ENCODE measurements at regions not wholly inside any gene's neighbourhood (a gene's known extent, or its start where the extent isn't known, plus 50 kb on each side); places are given as distances from the start of the nearest gene placed in this dataset.

DNA sequence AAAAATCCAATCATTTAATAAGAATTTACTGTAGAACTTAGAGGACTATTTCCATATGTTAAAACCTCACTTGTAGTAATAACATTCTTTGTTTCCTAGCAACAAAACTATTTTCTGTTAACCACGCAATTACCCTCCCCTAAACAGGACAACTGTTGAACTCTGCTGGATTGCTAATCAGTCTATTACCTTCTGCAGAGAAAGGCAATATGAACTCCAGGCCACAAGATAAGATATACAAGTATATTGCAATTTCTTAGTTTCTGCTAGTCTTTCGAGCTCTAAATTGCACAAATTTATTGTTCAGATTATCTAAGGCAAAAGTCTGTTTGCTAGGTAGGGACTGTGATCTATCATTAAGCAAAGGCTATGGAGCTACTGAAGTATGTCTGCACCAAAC is 920.1 kb upstream of the LRRN3 start:
- TF ChIP-seq, protein P1, sequence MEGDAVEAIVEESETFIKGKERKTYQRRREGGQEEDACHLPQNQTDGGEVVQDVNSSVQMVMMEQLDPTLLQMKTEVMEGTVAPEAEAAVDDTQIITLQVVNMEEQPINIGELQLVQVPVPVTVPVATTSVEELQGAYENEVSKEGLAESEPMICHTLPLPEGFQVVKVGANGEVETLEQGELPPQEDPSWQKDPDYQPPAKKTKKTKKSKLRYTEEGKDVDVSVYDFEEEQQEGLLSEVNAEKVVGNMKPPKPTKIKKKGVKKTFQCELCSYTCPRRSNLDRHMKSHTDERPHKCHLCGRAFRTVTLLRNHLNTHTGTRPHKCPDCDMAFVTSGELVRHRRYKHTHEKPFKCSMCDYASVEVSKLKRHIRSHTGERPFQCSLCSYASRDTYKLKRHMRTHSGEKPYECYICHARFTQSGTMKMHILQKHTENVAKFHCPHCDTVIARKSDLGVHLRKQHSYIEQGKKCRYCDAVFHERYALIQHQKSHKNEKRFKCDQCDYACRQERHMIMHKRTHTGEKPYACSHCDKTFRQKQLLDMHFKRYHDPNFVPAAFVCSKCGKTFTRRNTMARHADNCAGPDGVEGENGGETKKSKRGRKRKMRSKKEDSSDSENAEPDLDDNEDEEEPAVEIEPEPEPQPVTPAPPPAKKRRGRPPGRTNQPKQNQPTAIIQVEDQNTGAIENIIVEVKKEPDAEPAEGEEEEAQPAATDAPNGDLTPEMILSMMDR (IDR thresholded peaks at IDR 0.05; ENCODE audit: low read depth, low read length, poor library complexity, severe bottlenecking): no peak
- no peak for TF ChIP-seq EZH2phosphoT487 (IDR thresholded peaks at IDR 0.05; ENCODE audit: borderline replicate concordance, low read length)
